ENCODE measurements at regions not wholly inside any gene's neighbourhood (a gene's known extent, or its start where the extent isn't known, plus 50 kb on each side); places are given as distances from the start of the nearest gene placed in this dataset.

GRCh38 chr13:90217275-90217674 is 1130.2 kb upstream of the MIR17HG start:
- dilution Hi-C loops (cut with HindIII; ENCODE audit: low sequenced_read_pairs, unreplicated experiment), result no loop called here
- no CpG with 5 or more reads among the region's 1 CpG for WGBS, 2 experiments (ENCODE audit: extremely low coverage in 2 of 2, insufficient read length in 1 of 2)
- Histone ChIP-seq H2BK5ac (ENCODE audit: low read depth, low read length, poor library complexity, severe bottlenecking) (no peak overlapping the region), H3K14ac (replicated peaks; ENCODE audit: low read depth, low read length) (no peak overlapping the region), H3K27ac (ENCODE audit: insufficient read depth, low read length) (no peak overlapping the region), H3K4me2 (ENCODE audit: low read depth, low read length) (no peak overlapping the region), H3K4me3 (ENCODE audit: insufficient read depth, low read depth, low read length) (no peak overlapping the region), H3K27me3 (ENCODE audit: control insufficient read depth, insufficient read depth, low read length) (no peaks in the 10 kb centered on the region), H2AK5ac (ENCODE audit: low read depth, low read length) (no peak overlapping the region), H2AFZ (replicated peaks; ENCODE audit: low read length, poor library complexity) (no peak overlapping the region), H3K9ac (ENCODE audit: low read depth, low read length) (no peak overlapping the region), H3K4me1 (ENCODE audit: control insufficient read depth, insufficient read depth, low read length) (no peaks in the 10 kb centered on the region), H4K20me1 (ENCODE audit: insufficient read depth, low read length) (no peaks in the 10 kb centered on the region), H2BK15ac (ENCODE audit: low read depth, low read length) (no peak overlapping the region), H2AK9ac (replicated peaks; ENCODE audit: low read depth, low read length, poor library complexity) (no peak overlapping the region), H2BK20ac (ENCODE audit: low read depth, low read length) (no peak overlapping the region), H3K36me3 (ENCODE audit: control insufficient read depth, insufficient read depth, low read length) (no peaks in the 10 kb centered on the region), H4K5ac (ENCODE audit: low read depth, low read length) (no peak overlapping the region), H3K79me1 (ENCODE audit: low read depth in 1 of 2, low read length in 2 of 2) (no peaks in the 10 kb centered on the region), H3K9me1 (ENCODE audit: insufficient read depth, low read length) (no peaks in the 10 kb centered on the region), H3K4ac (ENCODE audit: low read depth, low read length) (no peak overlapping the region), H3K56ac (ENCODE audit: extremely low read depth, insufficient read depth, low read length) (no peak overlapping the region), H4K8ac (ENCODE audit: low read depth in 2 of 2, low read length in 2 of 2) (no peak overlapping the region), H3K18ac (ENCODE audit: low read depth, low read length) (no peak overlapping the region), H2BK120ac (ENCODE audit: low read depth, low read length) (no peak overlapping the region), H3K9me3 (ENCODE audit: control insufficient read depth, insufficient read depth, low read length) (no peaks in the 10 kb centered on the region; the same call in 1 of the 2 replicates), H4K91ac (ENCODE audit: insufficient read depth, low read depth, low read length) (no peak overlapping the region), H3K23ac (ENCODE audit: low read depth, low read length) (no peak overlapping the region)
- ATAC-seq (ENCODE audit: low read depth) (no peak), DNase-seq (no peak)
- in situ Hi-C loops (cut with MboI; ENCODE audit: low sequenced_read_pairs), result no loop called here
- ChIA-PET CTCF (no interaction called here), POLR2A (ENCODE audit: unreplicated experiment) (no interaction called here)
- intact Hi-C loops (cut with micrococcal nuclease), result no loop called here
- no TSS peak for BruUV-seq (replicated peaks)
- no peak for TF ChIP-seq SMC3 (IDR thresholded peaks at IDR 0.05; ENCODE audit: low read depth, low read length)
- TF ChIP-seq CHD1 (IDR thresholded peaks at IDR 0.05; ENCODE audit: low read depth, low read length), result no peak
- no peak for TF ChIP-seq USF2 (IDR thresholded peaks at IDR 0.05; ENCODE audit: low read depth, low read length)
- TF ChIP-seq CEBPB (IDR thresholded peaks at IDR 0.05; ENCODE audit: low read depth, low read length), result no peak
- no peak for TF ChIP-seq ELK1 (IDR thresholded peaks at IDR 0.05; ENCODE audit: borderline replicate concordance, low read depth, low read length)
- no peak for TF ChIP-seq MAFK (IDR thresholded peaks at IDR 0.05; ENCODE audit: low read depth, low read length)
- TF ChIP-seq MAZ (IDR thresholded peaks at IDR 0.05; ENCODE audit: borderline replicate concordance, low read depth, low read length), result no peak
- no peak for TF ChIP-seq RCOR1 (IDR thresholded peaks at IDR 0.05; ENCODE audit: insufficient replicate concordance, low read length)
- no peak for TF ChIP-seq BHLHE40 (IDR thresholded peaks at IDR 0.05; ENCODE audit: low read depth, low read length)
- TF ChIP-seq NFE2L2 (IDR thresholded peaks at IDR 0.05; ENCODE audit: low read depth, low read length), result no peak
- TF ChIP-seq CTCF (conservative IDR thresholded peaks at IDR 0.05; ENCODE audit: low read depth, low read length), result no peak
- TF ChIP-seq FOS (IDR thresholded peaks at IDR 0.05; ENCODE audit: low read depth, low read length), result no peak
- no peak for TF ChIP-seq POLR2A (IDR thresholded peaks at IDR 0.05; ENCODE audit: low read depth, low read length)
- no peak for TF ChIP-seq MXI1 (IDR thresholded peaks at IDR 0.05; ENCODE audit: borderline replicate concordance, low read depth, low read length)
- no peak for TF ChIP-seq RFX5 (IDR thresholded peaks at IDR 0.05; ENCODE audit: low read depth, low read length)
- no peak for TF ChIP-seq RAD21 (IDR thresholded peaks at IDR 0.05; ENCODE audit: low read length)

Data from IMR-90 (cell line).